HFF-Myc (cell line): ENCODE measurements at regions not wholly inside any gene's neighbourhood (a gene's known extent, or its start where the extent isn't known, plus 50 kb on each side); places are given as distances from the start of the nearest gene placed in this dataset.
"Not testable (repeated sequence)": the region's sequence is repeated elsewhere in the genome, so short reads cannot be mapped to it uniquely, and the experiment has no call there.

Experiments
- DNase-seq: peaks from one replicate; pipeline ENCODE4 v3.0.0-alpha.2; 2011; ENCODE audit warnings: low read depth; ENCODE audit errors: extremely low read depth
- H3K4me3 ChIP-seq: replicated peaks from 2 replicates; pipeline ENCODE4 v1.5.1; 2011; ENCODE audit warnings: low read depth, mild to moderate bottlenecking, control low read depth, low read length

DNA sequence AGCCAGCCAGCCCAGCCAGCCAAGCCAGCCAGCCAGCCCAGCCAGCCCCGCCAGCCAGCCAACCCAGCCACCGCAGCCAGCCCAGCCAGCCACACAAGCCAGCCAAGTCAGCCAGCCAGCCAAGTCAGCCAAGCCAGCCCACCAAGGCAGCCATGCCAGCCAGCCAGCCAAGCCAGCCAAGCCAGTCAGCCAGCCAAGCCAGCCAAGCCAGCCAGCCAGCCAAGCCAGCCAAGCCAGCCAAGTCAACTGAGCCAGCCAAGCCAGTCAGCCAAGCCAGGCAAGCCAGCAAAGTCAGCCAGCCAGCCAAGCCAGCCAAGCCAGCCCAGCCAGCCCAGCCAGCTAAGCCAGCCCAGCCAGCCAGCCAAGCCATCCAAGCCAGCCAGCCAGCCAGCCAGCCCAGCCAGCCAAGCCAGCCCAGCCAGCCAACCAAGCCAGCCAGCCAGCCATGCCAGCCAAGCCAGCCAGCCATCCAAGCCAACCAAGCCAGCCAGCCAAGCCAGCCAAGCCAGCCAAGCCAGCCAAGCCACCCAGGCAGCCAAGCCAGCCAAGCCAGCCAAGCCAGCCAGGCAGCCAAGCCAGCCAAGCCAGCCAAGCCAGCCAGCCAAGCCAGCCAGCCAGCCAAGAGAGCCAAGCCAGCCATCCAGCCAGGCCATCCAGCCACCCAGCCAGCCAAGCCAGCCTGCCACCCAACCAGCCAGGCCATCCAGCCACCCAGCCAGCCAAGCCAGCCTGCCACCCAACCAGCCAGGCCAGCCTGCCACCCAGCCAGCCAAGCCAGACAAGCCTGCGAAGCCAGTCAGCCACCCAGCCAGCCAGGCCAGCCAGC is 329.9 kb upstream of the PLGLB2 start:
- DNase-seq, H3K4me3 ChIP-seq: not testable (repeated sequence)

GRCh38 chr2:87418823-87419822 is 328.8 kb upstream of the PLGLB2 start:
- not testable (repeated sequence) for H3K4me3 ChIP-seq, DNase-seq

GRCh38 chr2:87419980-87420379 is 327.9 kb upstream of the PLGLB2 start:
- not testable (repeated sequence) for DNase-seq, H3K4me3 ChIP-seq

DNA sequence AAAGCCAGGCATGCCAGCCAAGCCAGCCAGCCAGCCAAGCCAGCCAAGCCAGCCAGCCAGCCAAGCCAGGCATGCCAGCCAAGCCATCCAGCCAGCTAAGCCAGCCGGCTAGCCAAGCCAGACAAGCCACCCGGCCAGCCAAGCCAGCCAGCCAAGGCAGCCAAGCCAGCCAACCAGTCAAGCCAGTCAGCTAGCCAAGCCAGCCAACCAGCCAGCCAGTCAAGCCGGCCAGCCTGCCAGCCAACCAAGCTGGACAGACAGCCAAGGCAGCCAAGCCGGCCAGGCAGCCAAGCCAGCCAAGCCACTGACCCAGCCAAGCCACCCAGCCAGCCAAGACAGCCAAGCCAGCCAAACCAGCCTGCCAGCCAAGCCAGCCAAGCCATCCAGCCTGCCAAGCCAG is 326.9 kb upstream of the PLGLB2 start:
- H3K4me3 ChIP-seq, DNase-seq: not testable (repeated sequence)

GRCh38 chr2:87423796-87424762 is 323.8 kb upstream of the PLGLB2 start:
- not testable (repeated sequence) for DNase-seq, H3K4me3 ChIP-seq

DNA sequence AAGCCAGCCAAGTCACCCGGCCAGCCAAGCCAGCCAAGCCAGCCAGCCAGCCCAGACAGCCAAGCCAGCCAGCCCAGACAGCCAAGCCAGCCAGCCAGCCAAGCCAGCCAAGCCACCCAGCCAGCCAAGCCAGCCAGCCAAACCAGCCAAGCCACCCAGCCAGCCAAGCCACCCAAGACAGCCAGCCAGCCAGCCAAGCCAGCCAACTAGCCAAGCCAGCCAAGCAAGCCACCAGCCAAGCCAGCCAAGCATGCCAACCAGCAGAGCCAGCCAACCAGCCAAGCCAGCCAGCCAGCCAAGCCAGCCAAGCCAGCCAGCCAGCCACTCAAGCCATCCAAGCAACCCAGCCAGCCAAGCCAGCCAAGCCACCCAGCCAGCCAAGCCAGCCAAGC is 323.1 kb upstream of the PLGLB2 start:
- not testable (repeated sequence) for DNase-seq, H3K4me3 ChIP-seq

DNA sequence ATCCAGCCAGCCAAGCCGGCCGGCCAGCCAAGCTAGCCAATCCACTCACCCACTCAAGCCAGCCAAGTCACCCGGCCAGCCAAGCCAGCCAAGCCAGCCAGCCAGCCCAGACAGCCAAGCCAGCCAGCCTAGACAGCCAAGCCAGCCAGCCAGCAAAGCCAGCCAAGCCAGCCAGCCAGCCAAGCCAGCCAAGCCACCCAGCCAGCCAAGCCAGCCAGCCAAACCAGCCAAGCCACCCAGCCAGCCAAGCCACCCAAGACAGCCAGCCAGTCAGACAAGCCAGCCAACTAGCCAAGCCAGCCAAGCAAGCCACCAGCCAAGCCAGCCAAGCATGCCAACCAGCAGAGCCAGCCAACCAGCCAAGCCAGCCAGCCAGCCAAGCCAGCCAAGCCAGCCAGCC is 322.7 kb upstream of the PLGLB2 start:
- DNase-seq, H3K4me3 ChIP-seq: not testable (repeated sequence)

GRCh38 chr2:87425717-87426116 is 322.2 kb upstream of the PLGLB2 start:
- H3K4me3 ChIP-seq, DNase-seq: not testable (repeated sequence)

DNA sequence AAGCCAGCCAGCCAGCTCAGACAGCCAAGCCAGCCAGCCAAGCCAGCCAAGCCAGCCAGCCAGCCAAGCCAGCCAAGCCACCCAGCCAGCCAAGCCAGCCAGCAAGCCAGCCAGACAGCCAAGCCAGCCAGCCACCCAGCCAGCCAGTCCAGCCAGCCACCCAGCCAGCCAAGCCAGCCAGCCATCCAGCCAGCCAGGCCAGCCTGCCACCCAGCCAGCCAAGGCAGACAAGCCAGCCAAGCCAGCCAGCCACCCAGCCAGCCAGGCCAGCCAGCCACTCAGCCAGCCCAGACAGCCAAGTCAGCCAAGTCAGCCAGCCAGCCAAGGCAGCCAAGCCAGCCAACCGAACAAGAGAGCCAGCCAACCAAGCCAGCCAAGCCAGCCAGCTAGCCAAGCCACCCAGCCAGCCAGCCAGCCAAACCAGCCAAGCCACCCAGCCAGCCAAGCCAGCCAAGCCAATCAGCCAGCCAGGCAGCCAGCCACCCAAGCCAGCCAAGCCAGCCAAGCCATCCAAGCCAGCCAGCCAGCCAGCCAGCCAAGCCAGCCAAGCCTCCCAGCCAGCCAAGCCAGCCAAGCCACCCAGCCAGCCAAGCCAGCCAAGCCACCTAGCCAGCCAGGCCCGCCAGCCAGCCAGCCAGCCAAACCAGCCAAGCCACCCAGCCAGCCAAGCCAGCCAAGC is 319.3 kb upstream of the PLGLB2 start:
- not testable (repeated sequence) for DNase-seq

DNA sequence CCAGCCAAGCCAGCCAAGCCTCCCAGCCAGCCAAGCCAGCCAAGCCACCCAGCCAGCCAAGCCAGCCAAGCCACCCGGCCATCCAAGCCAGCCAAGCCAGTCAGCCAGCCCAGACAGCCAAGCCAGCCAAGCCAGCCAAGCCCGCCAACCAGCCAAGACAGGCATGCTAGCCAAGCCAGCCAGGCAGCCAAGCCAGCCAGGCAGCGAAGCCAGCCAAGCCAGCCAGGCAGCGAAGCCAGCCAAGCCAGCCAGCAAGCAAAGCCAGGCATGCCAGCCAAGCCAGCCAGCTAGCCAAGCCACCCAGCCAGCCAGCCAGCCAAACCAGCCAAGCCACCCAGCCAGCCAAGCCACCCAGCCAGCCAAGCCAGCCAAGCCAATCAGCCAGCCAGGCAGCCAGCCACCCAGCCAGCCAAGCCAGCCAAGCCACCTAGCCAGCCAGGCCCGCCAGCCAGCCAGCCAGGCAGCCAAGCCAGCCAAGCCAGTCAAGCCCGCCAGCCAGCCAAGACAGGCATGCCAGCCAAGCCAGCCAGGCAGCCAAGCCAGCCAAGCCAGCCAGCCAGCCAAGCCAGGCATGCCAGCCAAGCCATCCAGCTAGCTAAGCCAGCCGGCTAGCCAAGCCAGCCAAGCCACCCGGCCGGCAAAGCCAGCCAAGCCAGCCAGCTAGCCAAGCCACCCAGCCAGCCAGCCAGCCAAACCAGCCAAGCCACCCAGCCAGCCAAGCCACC is 318.5 kb upstream of the PLGLB2 start:
- not testable (repeated sequence) for H3K4me3 ChIP-seq, DNase-seq

More for the DNA sequence above, 319.3 kb upstream of the PLGLB2 start:
- H3K4me3 ChIP-seq = not testable (repeated sequence)

GRCh38 chr2:87429931-87430275 is 318.0 kb upstream of the PLGLB2 start:
- not testable (repeated sequence) for H3K4me3 ChIP-seq, DNase-seq

DNA sequence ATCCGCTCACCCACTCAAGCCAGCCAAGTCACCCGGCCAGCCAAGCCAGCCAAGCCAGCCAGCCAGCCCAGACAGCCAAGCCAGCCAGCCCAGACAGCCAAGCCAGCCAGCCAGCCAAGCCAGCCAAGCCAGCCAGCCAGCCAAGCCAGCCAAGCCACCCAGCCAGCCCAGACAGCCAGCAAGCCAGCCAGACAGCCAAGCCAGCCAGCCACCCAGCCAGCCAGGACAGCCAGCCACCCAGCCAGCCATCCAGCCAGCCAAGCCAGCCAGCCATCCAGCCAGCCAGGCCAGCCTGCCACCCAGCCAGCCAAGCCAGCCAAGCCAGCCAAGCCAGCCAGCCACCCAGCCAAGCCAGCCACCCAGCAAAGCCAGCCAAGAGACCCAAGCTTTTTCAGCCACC is 316.8 kb upstream of the PLGLB2 start:
- not testable (repeated sequence) for DNase-seq, H3K4me3 ChIP-seq

- H3K4me3 ChIP-seq, DNase-seq: not testable (repeated sequence)
These were observed 315.0 kb upstream of the PLGLB2 start for GRCh38 chr2:87432711-87433453.

DNA sequence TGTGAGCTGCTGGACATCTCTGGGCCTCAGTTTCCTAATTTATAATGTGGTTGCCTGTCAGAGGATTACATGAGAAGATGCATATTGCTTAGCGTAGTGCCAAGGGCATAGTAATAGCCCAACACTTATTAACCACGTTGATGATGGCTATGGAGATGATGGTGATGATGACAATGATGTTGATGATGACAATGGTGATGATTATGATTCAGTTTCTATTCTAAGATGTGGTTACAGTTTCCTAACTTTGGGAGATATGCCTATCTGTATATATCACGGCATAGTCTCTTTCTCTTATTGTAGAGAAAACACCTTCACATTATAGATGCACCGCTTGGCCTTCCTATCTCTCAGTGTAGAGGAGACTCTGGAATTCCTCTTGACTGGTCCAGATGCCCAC is 311.9 kb upstream of the PLGLB2 start:
- H3K4me3 ChIP-seq, DNase-seq: not testable (repeated sequence)

GRCh38 chr2:87437701-87438260 is 310.1 kb upstream of the PLGLB2 start:
- DNase-seq, H3K4me3 ChIP-seq: not testable (repeated sequence)
